ENCODE measurements at regions not wholly inside any gene's neighbourhood (a gene's known extent, or its start where the extent isn't known, plus 50 kb on each side); places are given as distances from the start of the nearest gene placed in this dataset.
"Not testable (repeated sequence)": the region's sequence is repeated elsewhere in the genome, so short reads cannot be mapped to it uniquely, and the experiment has no call there.

DNA sequence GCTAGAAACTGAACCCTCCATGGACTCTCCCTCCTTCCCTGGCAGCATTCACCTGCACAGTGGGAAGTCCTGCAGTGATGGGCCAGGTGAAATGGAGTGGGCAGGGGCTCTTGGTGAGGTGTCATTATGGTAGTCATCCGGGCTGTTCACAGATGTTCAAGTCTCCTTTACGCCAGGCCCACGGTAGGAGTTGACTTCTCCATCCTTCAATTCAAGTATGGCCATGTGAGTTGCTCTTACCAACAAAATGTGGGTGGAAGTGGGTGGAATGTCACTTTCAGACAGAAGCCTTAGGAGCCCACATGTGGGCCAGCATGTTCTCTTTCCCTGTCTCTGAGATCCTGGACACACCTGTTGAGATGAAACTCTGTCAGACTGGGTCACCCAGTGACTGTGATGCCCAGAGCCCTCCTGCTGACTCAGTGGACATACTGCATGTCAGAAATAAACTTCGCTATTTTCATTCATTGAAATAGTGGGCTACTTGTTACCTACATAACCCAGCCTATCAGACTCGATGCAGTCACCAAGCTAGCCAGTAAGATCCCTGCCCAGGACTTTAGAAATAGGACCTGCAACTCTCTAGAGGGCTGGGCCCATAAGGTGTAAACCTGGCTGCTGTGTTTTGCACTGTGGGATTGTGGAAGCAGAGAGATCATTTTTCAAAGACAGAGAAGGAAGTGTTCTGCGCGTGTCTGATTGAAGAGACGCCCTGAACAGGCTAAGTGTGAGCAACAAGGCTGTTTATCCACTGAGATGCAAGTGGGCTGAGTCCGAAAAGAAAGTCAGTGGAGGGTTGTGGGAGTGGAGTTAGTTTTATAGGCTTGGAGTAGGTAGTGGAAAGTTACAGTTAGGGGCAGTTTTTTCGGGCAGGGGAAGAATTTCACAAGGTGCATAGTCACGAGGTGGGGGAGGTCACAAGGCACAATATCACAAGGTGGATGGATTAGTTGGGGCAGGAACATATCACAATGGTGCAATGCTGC, 174.4 kb downstream of the TRIM43 start:
- DNase-seq (ENCODE audit: low read depth in 3 of 3) = not testable (repeated sequence)

DNA sequence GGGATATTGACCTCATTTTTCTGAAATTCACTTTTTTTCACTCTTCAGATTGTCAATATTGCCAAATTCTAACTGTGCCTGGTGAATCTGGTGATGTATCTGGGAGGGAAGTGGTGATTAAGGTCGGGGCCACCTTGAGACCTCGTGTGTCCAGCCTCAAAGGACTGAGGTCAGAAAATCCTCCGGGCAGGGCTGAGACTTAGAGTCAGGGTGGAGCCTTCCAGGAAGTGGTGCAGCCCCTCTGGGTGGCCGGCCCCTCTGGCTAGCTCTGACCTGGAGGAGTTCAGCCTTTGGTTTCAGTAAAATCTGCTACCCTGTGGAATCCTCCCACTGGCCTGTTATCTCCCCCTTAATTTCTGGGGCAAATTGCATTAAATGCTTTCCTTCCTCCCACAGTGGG, 175.7 kb downstream of the TRIM43 start:
- DNase-seq (ENCODE audit: low read depth in 3 of 3) = not testable (repeated sequence)

DNA sequence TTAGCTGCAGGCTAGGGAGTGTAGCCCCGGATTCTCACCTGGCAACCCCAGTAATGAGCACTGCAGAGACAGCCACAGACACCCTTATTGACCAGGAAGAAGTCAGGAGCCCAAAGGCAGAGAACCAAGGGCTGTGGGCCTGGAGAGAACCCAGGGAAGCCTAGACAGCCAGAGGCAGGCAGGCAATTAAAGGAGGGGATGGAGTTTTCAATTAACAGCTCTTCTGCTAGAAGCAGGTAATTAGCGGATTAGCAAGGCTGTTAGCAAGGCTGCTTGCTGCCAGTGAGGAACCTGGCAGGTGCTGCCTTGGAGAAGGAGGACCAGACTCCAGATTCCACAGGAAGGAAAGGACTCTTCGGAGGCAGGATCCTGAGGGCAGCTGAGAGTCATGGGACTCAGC, 176.1 kb downstream of the TRIM43 start:
- DNase-seq (ENCODE audit: low read depth in 3 of 3) = not testable (repeated sequence)

DNA sequence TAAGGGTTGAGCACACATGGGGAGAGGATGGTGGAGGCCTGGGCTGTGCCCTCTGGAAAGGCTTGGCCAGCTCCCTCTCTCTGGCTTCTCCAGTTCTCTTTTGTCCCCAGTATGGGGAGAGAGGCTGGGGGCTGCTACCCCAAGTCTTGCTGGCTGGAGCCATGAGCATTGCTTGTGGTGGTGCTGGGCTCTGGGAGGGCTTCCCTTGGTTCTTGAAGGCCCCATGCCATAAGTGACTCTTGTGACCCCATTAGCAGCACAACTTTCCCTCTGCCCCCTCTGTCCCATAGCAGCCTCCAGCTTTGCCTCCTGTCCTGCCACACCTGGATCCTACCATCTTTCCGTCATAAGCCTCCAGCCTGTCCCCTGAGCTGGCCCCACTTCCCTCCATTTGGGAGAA, 177.5 kb downstream of the TRIM43 start:
- not testable (repeated sequence) for DNase-seq (ENCODE audit: low read depth in 3 of 3)

DNA sequence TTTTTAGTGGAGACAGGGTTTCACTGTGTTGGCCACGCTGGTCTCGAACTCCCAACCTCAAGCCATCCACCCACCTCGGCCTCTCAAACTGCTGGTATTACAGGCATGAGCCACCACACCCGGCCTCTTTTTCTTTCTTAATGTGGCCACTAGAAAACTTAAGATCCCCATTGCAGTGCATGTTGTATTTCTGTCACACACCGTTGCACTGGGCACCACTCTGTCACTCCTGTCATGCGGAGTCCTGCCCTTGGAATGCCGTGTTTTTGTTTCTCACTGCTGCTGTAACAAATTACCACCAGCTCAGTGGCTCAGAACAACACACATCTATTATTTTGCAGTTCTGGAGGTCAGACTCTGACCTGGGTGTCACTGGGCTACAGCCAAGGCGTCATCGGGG, 178.9 kb downstream of the TRIM43 start:
- DNase-seq (ENCODE audit: low read depth in 3 of 3) = not testable (repeated sequence)

DNA sequence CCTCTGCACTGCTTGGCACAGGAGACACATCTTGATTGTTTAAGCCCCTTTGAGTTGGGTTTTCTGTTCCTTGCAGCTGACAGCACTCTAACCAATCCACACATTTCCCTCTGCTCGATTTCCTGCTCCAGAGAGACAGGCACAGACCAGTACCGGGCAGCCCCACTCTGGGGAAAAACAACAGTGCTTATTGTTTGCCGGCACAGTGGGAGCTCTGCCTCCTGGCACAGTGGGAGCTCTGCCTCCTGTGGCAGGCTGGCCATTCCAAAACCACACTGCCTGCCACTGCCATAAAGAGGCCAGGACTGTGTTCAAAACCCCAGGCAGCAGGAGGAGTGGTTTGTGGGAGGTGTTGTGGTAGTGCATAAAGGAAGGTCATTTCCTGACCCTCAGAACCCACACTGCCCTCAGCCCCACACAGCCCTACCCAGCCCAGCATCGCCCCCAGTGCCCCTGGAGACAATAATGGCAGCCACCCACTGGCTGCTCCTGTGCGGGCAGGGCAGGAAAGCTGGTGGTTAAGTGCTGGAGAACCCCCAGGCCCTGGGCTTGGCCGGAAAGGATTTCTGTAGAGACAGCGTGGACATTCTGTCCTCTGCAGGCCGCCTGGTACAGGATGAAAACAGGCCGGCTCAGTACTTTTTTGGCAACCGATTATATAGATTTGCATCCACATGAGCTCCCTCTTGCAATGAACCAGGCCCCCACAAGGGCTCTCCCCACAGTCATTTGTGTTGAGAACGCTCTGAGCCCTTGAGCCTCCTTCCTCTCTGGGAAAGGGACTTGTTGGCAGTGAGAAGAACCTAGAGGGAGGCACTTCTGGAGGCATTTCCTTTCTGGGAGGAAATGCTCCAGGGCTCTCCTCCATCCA, 182.8 kb downstream of the TRIM43 start:
- not testable (repeated sequence) for DNase-seq (ENCODE audit: low read depth in 3 of 3)

DNA sequence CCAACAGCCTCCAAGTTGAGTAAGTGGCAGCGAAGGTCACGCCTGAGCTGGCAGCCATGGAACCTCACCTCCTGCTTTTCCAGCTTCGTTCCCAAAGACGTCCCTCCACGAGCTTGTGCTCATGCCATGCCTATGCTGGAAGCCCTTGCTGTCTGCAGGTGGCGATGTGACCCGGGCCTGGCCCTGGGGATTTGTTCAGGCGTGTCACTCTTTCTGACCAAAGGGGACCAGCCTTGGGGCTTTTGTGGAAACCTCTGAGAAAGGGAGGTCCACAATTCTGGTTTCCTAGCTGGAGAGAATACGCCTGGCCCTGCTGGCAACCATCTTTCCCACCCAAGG, 183.4 kb downstream of the TRIM43 start:
- DNase-seq (ENCODE audit: low read depth in 3 of 3) = not testable (repeated sequence)
